IPS DF 6.9 (cell line): ENCODE measurements at regions not wholly inside any gene's neighbourhood (a gene's known extent, or its start where the extent isn't known, plus 50 kb on each side); places are given as distances from the start of the nearest gene placed in this dataset.

Experiments used
- DNase-seq: peaks from one replicate; pipeline ENCODE4 v3.0.0-alpha.2; 2013; ENCODE audit warnings: low read depth, low spot score
- H3K27ac ChIP-seq: one replicate; pipeline ENCODE4 v1.5.1; 2013; ENCODE audit warnings: low read length, control low read depth
- H3K27me3 ChIP-seq: 2 replicates; pipeline ENCODE4 v1.6.1; 2013; ENCODE audit warnings: mild to moderate bottlenecking, low read length; ENCODE audit not compliant: control insufficient read depth, insufficient read depth
- H3K36me3 ChIP-seq: 2 replicates; pipeline ENCODE4 v1.6.1; 2013; ENCODE audit warnings: low read length; ENCODE audit not compliant: control insufficient read depth, insufficient read depth
- H3K4me1 ChIP-seq: 2 replicates; pipeline ENCODE4 v1.6.1; 2013; ENCODE audit warnings: low read length; ENCODE audit not compliant: control insufficient read depth, insufficient read depth
- H3K4me3 ChIP-seq: 2 replicates; pipeline ENCODE4 v1.5.1; 2013; ENCODE audit warnings: mild to moderate bottlenecking, low read length
- H3K9me3 ChIP-seq: 2 replicates; pipeline ENCODE4 v1.6.1; 2013; ENCODE audit warnings: low read length, inconsistent platforms; ENCODE audit not compliant: control insufficient read depth, insufficient read depth
- WGBS: extraction: QIAGEN DNeasy Blood & Tissue Kit; methylation state at CpG from one replicate; pipeline ENCODE4 v1.1.7; 2013; ENCODE audit warnings: mixed read lengths, missing lambda C conversion rate; ENCODE audit not compliant: insufficient read length, insufficient coverage; 5-methylcytosine and 5-hydroxymethylcytosine counted together

GRCh38 chr5:60232036-60232795, 338.7 kb upstream of the PDE4D start:
- no CpG with 5 or more reads among the region's 2 CpGs for WGBS
- Histone ChIP-seq H3K27me3 (no peaks in the 10 kb centered on the region), H3K27ac (no peak overlapping the region), H3K4me1 (no peaks in the 10 kb centered on the region), H3K4me3 (no peak overlapping the region), H3K36me3 (no peaks in the 10 kb centered on the region), H3K9me3 (no peaks in the 10 kb centered on the region)
- no peak for DNase-seq

GRCh38 chr5:60230456-60230855, 336.9 kb upstream of the PDE4D start:
- DNase-seq, result no peak
- WGBS, result no CpG with 5 or more reads among the region's 1 CpG
- Histone ChIP-seq H3K4me1 (no peaks in the 10 kb centered on the region), H3K27ac (no peak overlapping the region), H3K4me3 (no peak overlapping the region), H3K27me3 (no peaks in the 10 kb centered on the region), H3K9me3 (no peaks in the 10 kb centered on the region), H3K36me3 (no peaks in the 10 kb centered on the region)

- Histone ChIP-seq H3K4me3 (no peak overlapping the region), H3K27ac (no peak overlapping the region), H3K27me3 (no peaks in the 10 kb centered on the region), H3K9me3 (no peaks in the 10 kb centered on the region), H3K4me1 (no peaks in the 10 kb centered on the region), H3K36me3 (no peaks in the 10 kb centered on the region)
- DNase-seq, result no peak
Observed at GRCh38 chr5:60229691-60230185, 336.2 kb upstream of the PDE4D start.

GRCh38 chr5:60228676-60229075, 335.1 kb upstream of the PDE4D start:
- no peak overlapping the region for H3K4me3 ChIP-seq
- H3K27ac ChIP-seq, result no peak overlapping the region
- H3K4me1 ChIP-seq, result no peaks in the 10 kb centered on the region
- DNase-seq, result no peak
- no peaks in the 10 kb centered on the region for H3K27me3 ChIP-seq
- H3K36me3 ChIP-seq, result no peaks in the 10 kb centered on the region
- no peaks in the 10 kb centered on the region for H3K9me3 ChIP-seq
- no CpG with 5 or more reads among the region's 3 CpGs for WGBS

GRCh38 chr5:60226128-60226527, 332.6 kb upstream of the PDE4D start:
- H3K4me3 ChIP-seq, result no peak overlapping the region
- no peak overlapping the region for H3K27ac ChIP-seq
- DNase-seq, result no peak
- no peaks in the 10 kb centered on the region for H3K27me3 ChIP-seq
- H3K4me1 ChIP-seq, result no peaks in the 10 kb centered on the region
- no peaks in the 10 kb centered on the region for H3K9me3 ChIP-seq
- H3K36me3 ChIP-seq, result no peaks in the 10 kb centered on the region

GRCh38 chr5:60223342-60223741, 329.8 kb upstream of the PDE4D start:
- Histone ChIP-seq H3K4me3 (no peak overlapping the region), H3K36me3 (no peaks in the 10 kb centered on the region), H3K9me3 (no peaks in the 10 kb centered on the region), H3K27me3 (no peaks in the 10 kb centered on the region), H3K27ac (no peak overlapping the region), H3K4me1 (no peaks in the 10 kb centered on the region)
- DNase-seq, result no peak
- WGBS, result no CpG with 5 or more reads among the region's 3 CpGs

GRCh38 chr5:60219921-60220320, 326.4 kb upstream of the PDE4D start:
- DNase-seq, result no peak
- Histone ChIP-seq H3K27ac (no peak overlapping the region), H3K36me3 (no peaks in the 10 kb centered on the region), H3K4me1 (no peaks in the 10 kb centered on the region), H3K9me3 (no peaks in the 10 kb centered on the region), H3K27me3 (no peaks in the 10 kb centered on the region), H3K4me3 (no peak overlapping the region)
- WGBS, result no CpG with 5 or more reads among the region's 1 CpG

- Histone ChIP-seq H3K4me1 (no peaks in the 10 kb centered on the region), H3K27ac (no peak overlapping the region), H3K36me3 (no peaks in the 10 kb centered on the region), H3K9me3 (no peaks in the 10 kb centered on the region), H3K27me3 (no peaks in the 10 kb centered on the region), H3K4me3 (no peak overlapping the region)
- no peak for DNase-seq
- WGBS, result no CpG with 5 or more reads among the region's 17 CpGs
Observed at GRCh38 chr5:60210810-60211209, 317.3 kb upstream of the PDE4D start.

GRCh38 chr5:60209146-60209840, 315.8 kb upstream of the PDE4D start:
- Histone ChIP-seq H3K4me1 (no peaks in the 10 kb centered on the region), H3K27me3 (no peaks in the 10 kb centered on the region), H3K4me3 (no peak overlapping the region), H3K9me3 (no peaks in the 10 kb centered on the region), H3K27ac (no peak overlapping the region), H3K36me3 (no peaks in the 10 kb centered on the region)
- no CpG with 5 or more reads among the region's 5 CpGs for WGBS
- DNase-seq, result no peak

- WGBS, result no CpG with 5 or more reads among the region's 3 CpGs
Observed at GRCh38 chr5:60208716-60209115, 315.2 kb upstream of the PDE4D start.

GRCh38 chr5:60207040-60207439, 313.5 kb upstream of the PDE4D start:
- Histone ChIP-seq H3K36me3 (no peaks in the 10 kb centered on the region), H3K27me3 (no peaks in the 10 kb centered on the region), H3K9me3 (no peaks in the 10 kb centered on the region), H3K4me1 (no peaks in the 10 kb centered on the region), H3K27ac (no peak overlapping the region), H3K4me3 (no peak overlapping the region)
- DNase-seq, result no peak
- no CpG with 5 or more reads among the region's 3 CpGs for WGBS

More at GRCh38 chr5:60208716-60209115, 315.2 kb upstream of the PDE4D start:
- no peaks in the 10 kb centered on the region for H3K36me3 ChIP-seq
- H3K27me3 ChIP-seq, result no peaks in the 10 kb centered on the region
- H3K4me3 ChIP-seq, result no peak overlapping the region
- DNase-seq, result no peak
- no peaks in the 10 kb centered on the region for H3K9me3 ChIP-seq
- no peak overlapping the region for H3K27ac ChIP-seq
- no peaks in the 10 kb centered on the region for H3K4me1 ChIP-seq
